Hepatocyte (in vitro differentiated cells): ENCODE measurements at regions not wholly inside any gene's neighbourhood (a gene's known extent, or its start where the extent isn't known, plus 50 kb on each side); places are given as distances from the start of the nearest gene placed in this dataset.

Experiments used
- DNase-seq: peaks from one replicate; pipeline ENCODE4 v3.0.0-alpha.2; 2016; ENCODE audit warnings: low spot score
- H2AFZ ChIP-seq: fragments of 200-600 bp; sonication (generic); 2 replicates; pipeline ENCODE4 v1.6.0; 2016; ENCODE audit warnings: antibody characterized with exemption, mild to moderate bottlenecking
- H3K27ac ChIP-seq: fragments of 200-600 bp; sonication (generic); 2 replicates; pipeline ENCODE4 v1.5.1; 2016; ENCODE audit warnings: mild to moderate bottlenecking
- H3K27me3 ChIP-seq: fragments of 200-600 bp; sonication (generic); 2 replicates; pipeline ENCODE4 v1.6.1; 2016
- H3K36me3 ChIP-seq: fragments of 200-600 bp; sonication (generic); replicated peaks from 2 replicates; pipeline ENCODE4 v1.5.1; 2016; ENCODE audit warnings: low read depth; ENCODE audit not compliant: insufficient read depth
- H3K4me1 ChIP-seq: fragments of 200-600 bp; sonication (generic); 2 replicates; pipeline ENCODE4 v1.5.1; 2016; ENCODE audit warnings: mild to moderate bottlenecking, moderate library complexity; ENCODE audit not compliant: insufficient read depth
- H3K4me2 ChIP-seq: fragments of 200-600 bp; sonication (generic); 2 replicates; pipeline ENCODE4 v1.6.0; 2016
- H3K4me3 ChIP-seq: fragments of 200-600 bp; sonication (generic); 2 replicates; pipeline ENCODE4 v1.5.1; 2016; ENCODE audit warnings: mild to moderate bottlenecking
- H3K79me2 ChIP-seq: fragments of 200-600 bp; sonication (generic); 2 replicates; pipeline ENCODE4 v1.6.0; 2017; ENCODE audit warnings: mild to moderate bottlenecking
- H3K9me2 ChIP-seq: fragments of 200-600 bp; sonication (generic); replicated peaks from 2 replicates; pipeline ENCODE4 v1.6.0; 2017; ENCODE audit warnings: mild to moderate bottlenecking; ENCODE audit not compliant: insufficient read depth
- H3K9me3 ChIP-seq: fragments of 200-600 bp; sonication (generic); 2 replicates; pipeline ENCODE4 v1.5.1; 2016; ENCODE audit warnings: low read depth, mild to moderate bottlenecking
- H4K20me1 ChIP-seq: fragments of 200-600 bp; sonication (generic); 2 replicates; pipeline ENCODE4 v1.6.0; 2016; ENCODE audit warnings: mild to moderate bottlenecking; ENCODE audit not compliant: insufficient read depth, poor library complexity, severe bottlenecking
- CTCF ChIP-seq: fragments of 200-600 bp; sonication (generic); IDR thresholded peaks from 2 replicates; pipeline ENCODE4 v1.5.1; 2016; ENCODE audit warnings: antibody characterized with exemption, mild to moderate bottlenecking; ENCODE audit not compliant: poor library complexity
- EZH2 ChIP-seq: fragments of 200-600 bp; sonication (generic); IDR thresholded peaks from 2 replicates; pipeline ENCODE4 v1.6.1; 2016; ENCODE audit warnings: antibody characterized with exemption, mild to moderate bottlenecking, borderline replicate concordance
- EZH2phosphoT487 ChIP-seq: fragments of 200-600 bp; sonication (generic); IDR thresholded peaks from one replicate; pipeline ENCODE4 v1.6.1; 2018; ENCODE audit warnings: antibody characterized with exemption, mild to moderate bottlenecking, low read depth, moderate library complexity; ENCODE audit not compliant: unreplicated experiment, severe bottlenecking
- WGBS: methylation state at CpG from one replicate; pipeline ENCODE4 v1.1.6; 2016; ENCODE audit warnings: low lambda C conversion rate; ENCODE audit errors: missing lambda C conversion rate; 5-methylcytosine and 5-hydroxymethylcytosine counted together

GRCh38 chr1:73106931-73107330 is 824.6 kb upstream of the NEGR1 start:
- TF ChIP-seq EZH2 (no peak), EZH2phosphoT487 (no peak), CTCF (no peak)
- Histone ChIP-seq H3K4me3 (no peak overlapping the region), H3K9me3 (no peaks in the 10 kb centered on the region), H2AFZ (no peak overlapping the region), H4K20me1 (no peaks in the 10 kb centered on the region), H3K27ac (no peak overlapping the region), H3K4me1 (no peaks in the 10 kb centered on the region), H3K9me2 (no peaks in the 10 kb centered on the region), H3K4me2 (no peak overlapping the region), H3K27me3 (no peaks in the 10 kb centered on the region), H3K79me2 (no peaks in the 10 kb centered on the region), H3K36me3 (no peaks in the 10 kb centered on the region)
- no peak for DNase-seq
- 86% methylated on average over 2 of the region's 2 CpGs for WGBS

- Histone ChIP-seq H2AFZ (no peak overlapping the region), H3K79me2 (no peaks in the 10 kb centered on the region), H3K36me3 (no peaks in the 10 kb centered on the region), H3K4me2 (no peak overlapping the region), H3K4me3 (no peak overlapping the region), H3K9me2 (no peaks in the 10 kb centered on the region), H3K27ac (no peak overlapping the region), H4K20me1 (no peaks in the 10 kb centered on the region), H3K9me3 (no peaks in the 10 kb centered on the region), H3K4me1 (no peaks in the 10 kb centered on the region), H3K27me3 (no peaks in the 10 kb centered on the region)
- TF ChIP-seq EZH2phosphoT487, result no peak
- TF ChIP-seq CTCF, result no peak
- no peak for TF ChIP-seq EZH2
- 98% methylated on average over 16 of the region's 16 CpGs for WGBS
- no peak for DNase-seq
Observed at GRCh38 chr1:73105755-73106154, 823.4 kb upstream of the NEGR1 start.

DNA sequence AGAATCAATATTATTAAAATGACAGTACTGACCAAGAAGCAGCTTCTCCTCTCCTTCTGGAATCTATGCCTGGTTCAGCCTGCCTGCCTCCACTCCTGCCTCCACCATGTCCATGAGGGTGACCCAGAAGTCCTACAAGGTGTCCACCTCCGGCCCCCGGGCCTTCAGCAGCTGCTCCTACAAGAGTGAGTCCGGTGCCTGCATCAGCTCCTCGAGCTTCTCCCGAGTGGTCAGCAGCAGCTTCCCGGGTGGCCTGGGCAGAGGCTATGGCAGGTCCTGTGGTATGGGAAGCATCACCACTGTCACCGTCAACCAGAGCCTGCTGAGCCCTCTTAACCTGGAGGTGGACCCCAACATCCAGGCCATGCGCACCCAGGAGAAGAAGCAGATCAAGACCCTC is 822.4 kb upstream of the NEGR1 start:
- TF ChIP-seq EZH2phosphoT487, result no peak
- no peak for TF ChIP-seq CTCF
- no peak for TF ChIP-seq EZH2
- Histone ChIP-seq H2AFZ (no peak overlapping the region), H3K9me3 (no peaks in the 10 kb centered on the region), H4K20me1 (no peaks in the 10 kb centered on the region), H3K9me2 (no peaks in the 10 kb centered on the region), H3K4me2 (no peak overlapping the region), H3K4me1 (no peaks in the 10 kb centered on the region), H3K4me3 (no peak overlapping the region), H3K36me3 (no peaks in the 10 kb centered on the region), H3K27me3 (no peaks in the 10 kb centered on the region), H3K27ac (no peak overlapping the region), H3K79me2 (no peaks in the 10 kb centered on the region)
- no peak for DNase-seq
- 94% methylated on average over 8 of the region's 8 CpGs for WGBS

DNA sequence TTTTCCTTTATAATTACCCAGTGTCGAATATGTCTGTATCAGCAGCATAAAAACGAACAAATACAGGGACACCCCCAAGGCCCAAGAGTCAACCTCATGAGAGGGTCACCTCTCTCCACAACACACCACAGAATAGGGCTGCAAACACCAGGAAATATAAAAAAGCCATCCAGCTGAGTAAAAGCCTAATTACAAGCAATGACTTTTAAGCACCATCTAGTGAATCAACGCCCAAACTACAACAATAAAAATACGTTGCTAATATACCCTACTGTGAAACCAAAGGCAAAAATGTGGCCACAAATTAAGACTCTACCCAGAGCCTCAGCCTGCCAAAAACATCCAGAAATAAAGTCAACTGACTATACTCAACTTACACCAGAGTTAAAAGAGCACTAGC is 817.9 kb upstream of the NEGR1 start:
- H2AFZ ChIP-seq, result no peak overlapping the region
- H3K9me2 ChIP-seq, result no peaks in the 10 kb centered on the region
- H3K4me3 ChIP-seq, result no peak overlapping the region
- no peaks in the 10 kb centered on the region for H3K9me3 ChIP-seq
- no peaks in the 10 kb centered on the region for H3K4me1 ChIP-seq
- WGBS, result 72% methylated on average over 4 of the region's 4 CpGs
- H3K36me3 ChIP-seq, result no peaks in the 10 kb centered on the region
- H3K4me2 ChIP-seq, result no peak overlapping the region
- no peak for TF ChIP-seq EZH2
- no peaks in the 10 kb centered on the region for H4K20me1 ChIP-seq
- no peak for DNase-seq
- no peaks in the 10 kb centered on the region for H3K79me2 ChIP-seq
- H3K27ac ChIP-seq, result no peak overlapping the region
- H3K27me3 ChIP-seq, result no peaks in the 10 kb centered on the region
